ENCODE measurements at regions not wholly inside any gene's neighbourhood (a gene's known extent, or its start where the extent isn't known, plus 50 kb on each side); places are given as distances from the start of the nearest gene placed in this dataset.

- H3K4me3 ChIP-seq (replicated peaks; ENCODE audit: insufficient read depth, low read length), result no peak overlapping the region
- no peak for DNase-seq (ENCODE audit: low read depth in 1 of 2, low spot score in 1 of 2)
- TF ChIP-seq GABPA (IDR thresholded peaks at IDR 0.05; ENCODE audit: low read depth) (no peak), SPI1 (IDR thresholded peaks at IDR 0.05; ENCODE audit: borderline replicate concordance, low read depth) (no peak), REST (IDR thresholded peaks at IDR 0.05; ENCODE audit: insufficient replicate concordance, low read depth) (no peak), CTCF (IDR thresholded peaks at IDR 0.05; ENCODE audit: insufficient read depth, low read length) (no peak), POLR2AphosphoS5 (IDR thresholded peaks at IDR 0.05; ENCODE audit: low read depth) (no peak)
Observed at GRCh38 chr1:81388435-81388834, 412.3 kb upstream of the ADGRL2 start.

GRCh38 chr1:81387446-81387845 lies 413.3 kb upstream of the ADGRL2 start:
- no peak overlapping the region for H3K27ac ChIP-seq (replicated peaks)
- TF ChIP-seq SPI1 (IDR thresholded peaks at IDR 0.05; ENCODE audit: borderline replicate concordance, low read depth) (no peak), REST (IDR thresholded peaks at IDR 0.05; ENCODE audit: insufficient replicate concordance, low read depth) (no peak)
- no peak for DNase-seq (ENCODE audit: low read depth in 1 of 2, low spot score in 1 of 2)
- H3K27me3 ChIP-seq (ENCODE audit: insufficient read depth, poor library complexity, severe bottlenecking), result no peaks in the 10 kb centered on the region
- H3K4me3 ChIP-seq (replicated peaks; ENCODE audit: insufficient read depth, low read length), result no peak overlapping the region

More at GRCh38 chr1:81388435-81388834, 412.3 kb upstream of the ADGRL2 start:
- no peak overlapping the region for H3K27ac ChIP-seq (replicated peaks)
- H3K27me3 ChIP-seq (ENCODE audit: insufficient read depth, poor library complexity, severe bottlenecking), result no peaks in the 10 kb centered on the region

- no peak for DNase-seq (ENCODE audit: low read depth in 1 of 2, low spot score in 1 of 2)
- Histone ChIP-seq H3K4me3 (replicated peaks; ENCODE audit: insufficient read depth, low read length) (no peak overlapping the region), H3K27me3 (ENCODE audit: insufficient read depth, poor library complexity, severe bottlenecking) (no peaks in the 10 kb centered on the region), H3K27ac (replicated peaks) (no peak overlapping the region)
- TF ChIP-seq CTCF (IDR thresholded peaks at IDR 0.05; ENCODE audit: insufficient read depth, low read length), result no peak
- TF ChIP-seq SPI1 (IDR thresholded peaks at IDR 0.05; ENCODE audit: borderline replicate concordance, low read depth), result no peak
- TF ChIP-seq POLR2AphosphoS5 (IDR thresholded peaks at IDR 0.05; ENCODE audit: low read depth), result no peak
- no peak for TF ChIP-seq GABPA (IDR thresholded peaks at IDR 0.05; ENCODE audit: low read depth)
- no peak for TF ChIP-seq REST (IDR thresholded peaks at IDR 0.05; ENCODE audit: insufficient replicate concordance, low read depth)
Observed at GRCh38 chr1:81382561-81382960, 418.2 kb upstream of the ADGRL2 start.

GRCh38 chr1:81381881-81382280 lies 418.9 kb upstream of the ADGRL2 start:
- no peak overlapping the region for H3K27ac ChIP-seq (replicated peaks)
- H3K27me3 ChIP-seq (ENCODE audit: insufficient read depth, poor library complexity, severe bottlenecking), result no peaks in the 10 kb centered on the region
- H3K4me3 ChIP-seq (replicated peaks; ENCODE audit: insufficient read depth, low read length), result no peak overlapping the region
- DNase-seq (ENCODE audit: low read depth in 1 of 2, low spot score in 1 of 2), result no peak
- no peak for TF ChIP-seq CTCF (IDR thresholded peaks at IDR 0.05; ENCODE audit: insufficient read depth, low read length)
- TF ChIP-seq GABPA (IDR thresholded peaks at IDR 0.05; ENCODE audit: low read depth), result no peak
- TF ChIP-seq SPI1 (IDR thresholded peaks at IDR 0.05; ENCODE audit: borderline replicate concordance, low read depth), result no peak
- no peak for TF ChIP-seq POLR2AphosphoS5 (IDR thresholded peaks at IDR 0.05; ENCODE audit: low read depth)
- TF ChIP-seq REST (IDR thresholded peaks at IDR 0.05; ENCODE audit: insufficient replicate concordance, low read depth), result no peak
